ENCODE measurements at regions not wholly inside any gene's neighbourhood (a gene's known extent, or its start where the extent isn't known, plus 50 kb on each side); places are given as distances from the start of the nearest gene placed in this dataset.

GRCh38 chr5:104942735-104943134 lies 1380.1 kb upstream of the NUDT12 start:
- intact Hi-C loops (cut with DNase I), result no loop called here
- FAIRE-seq, result no peak

GRCh38 chr5:104941030-104941645 lies 1378.5 kb upstream of the NUDT12 start:
- no peak for TF ChIP-seq CTCF (IDR thresholded peaks at IDR 0.05; ENCODE audit: borderline replicate concordance, extremely low read depth, insufficient read depth)
- Histone ChIP-seq H3K9me3 (ENCODE audit: control insufficient read depth in 2 of 3, insufficient read depth in 1 of 3, low read length in 3 of 3) (no peaks in the 10 kb centered on the region), H3K36me3 (ENCODE audit: control insufficient read depth in 2 of 3, insufficient read depth in 3 of 3, low read length in 3 of 3) (no peaks in the 10 kb centered on the region), H3K27ac (ENCODE audit: low read depth in 2 of 2, low read length in 2 of 2) (no peak overlapping the region), H3K27me3 (ENCODE audit: control insufficient read depth, insufficient read depth, low read length) (no peaks in the 10 kb centered on the region), H3K4me3 (ENCODE audit: low read length in 3 of 3) (no peak overlapping the region), H3K4me1 (ENCODE audit: control insufficient read depth in 2 of 3, insufficient read depth in 2 of 3, low read depth in 1 of 3, low read length in 3 of 3) (no peaks in the 10 kb centered on the region), H3K9ac (ENCODE audit: low read length in 3 of 3) (no peak overlapping the region)
- FAIRE-seq (no peak), DNase-seq (no peak)
- intact Hi-C loops (cut with DNase I), result no loop called here

More at GRCh38 chr5:104942735-104943134, 1380.1 kb upstream of the NUDT12 start:
- Histone ChIP-seq H3K9me3 (ENCODE audit: control insufficient read depth in 2 of 3, insufficient read depth in 1 of 3, low read length in 3 of 3) (no peaks in the 10 kb centered on the region), H3K36me3 (ENCODE audit: control insufficient read depth in 2 of 3, insufficient read depth in 3 of 3, low read length in 3 of 3) (no peaks in the 10 kb centered on the region), H3K27ac (ENCODE audit: low read depth in 2 of 2, low read length in 2 of 2) (no peak overlapping the region), H3K4me1 (ENCODE audit: control insufficient read depth in 2 of 3, insufficient read depth in 2 of 3, low read depth in 1 of 3, low read length in 3 of 3) (no peaks in the 10 kb centered on the region), H3K9ac (ENCODE audit: low read length in 3 of 3) (no peak overlapping the region), H3K4me3 (ENCODE audit: low read length in 3 of 3) (no peak overlapping the region), H3K27me3 (ENCODE audit: control insufficient read depth, insufficient read depth, low read length) (no peaks in the 10 kb centered on the region)
- no peak for DNase-seq
- no peak for TF ChIP-seq CTCF (IDR thresholded peaks at IDR 0.05; ENCODE audit: borderline replicate concordance, extremely low read depth, insufficient read depth)

GRCh38 chr5:104937598-104937997 lies 1375.0 kb upstream of the NUDT12 start:
- Histone ChIP-seq H3K4me1 (ENCODE audit: control insufficient read depth in 2 of 3, insufficient read depth in 2 of 3, low read depth in 1 of 3, low read length in 3 of 3) (no peaks in the 10 kb centered on the region), H3K27me3 (ENCODE audit: control insufficient read depth, insufficient read depth, low read length) (no peaks in the 10 kb centered on the region), H3K9ac (ENCODE audit: low read length in 3 of 3) (no peak overlapping the region), H3K36me3 (ENCODE audit: control insufficient read depth in 2 of 3, insufficient read depth in 3 of 3, low read length in 3 of 3) (no peaks in the 10 kb centered on the region), H3K4me3 (ENCODE audit: low read length in 3 of 3) (no peak overlapping the region), H3K9me3 (ENCODE audit: control insufficient read depth in 2 of 3, insufficient read depth in 1 of 3, low read length in 3 of 3) (no peaks in the 10 kb centered on the region), H3K27ac (ENCODE audit: low read depth in 2 of 2, low read length in 2 of 2) (no peak overlapping the region)
- intact Hi-C loops (cut with DNase I), result no loop called here
- no peak for FAIRE-seq
- DNase-seq, result no peak
- TF ChIP-seq CTCF (IDR thresholded peaks at IDR 0.05; ENCODE audit: borderline replicate concordance, extremely low read depth, insufficient read depth), result no peak

GRCh38 chr5:104932431-104932830 lies 1369.8 kb upstream of the NUDT12 start:
- Histone ChIP-seq H3K9me3 (ENCODE audit: control insufficient read depth in 2 of 3, insufficient read depth in 1 of 3, low read length in 3 of 3) (no peaks in the 10 kb centered on the region), H3K4me1 (ENCODE audit: control insufficient read depth in 2 of 3, insufficient read depth in 2 of 3, low read depth in 1 of 3, low read length in 3 of 3) (no peaks in the 10 kb centered on the region), H3K27ac (ENCODE audit: low read depth in 2 of 2, low read length in 2 of 2) (no peak overlapping the region), H3K27me3 (ENCODE audit: control insufficient read depth, insufficient read depth, low read length) (no peaks in the 10 kb centered on the region), H3K4me3 (ENCODE audit: low read length in 3 of 3) (no peak overlapping the region), H3K36me3 (ENCODE audit: control insufficient read depth in 2 of 3, insufficient read depth in 3 of 3, low read length in 3 of 3) (no peaks in the 10 kb centered on the region), H3K9ac (ENCODE audit: low read length in 3 of 3) (no peak overlapping the region)
- no peak for DNase-seq
- FAIRE-seq, result no peak
- intact Hi-C loops (cut with DNase I), result no loop called here
- no peak for TF ChIP-seq CTCF (IDR thresholded peaks at IDR 0.05; ENCODE audit: borderline replicate concordance, extremely low read depth, insufficient read depth)
